Large intestine (tissue), 3 donors: ENCODE measurements at regions not wholly inside any gene's neighbourhood (a gene's known extent, or its start where the extent isn't known, plus 50 kb on each side); places are given as distances from the start of the nearest gene placed in this dataset.

Source experiments
- DNase-seq, 2 donors: peaks; one replicate each; pipeline versions ENCODE4 v3.0.0 to v3.0.0-alpha.2; 2013
- H3K27ac ChIP-seq: one replicate; pipeline ENCODE4 v1.5.1; 2013; ENCODE audit warnings: low read length
- H3K27me3 ChIP-seq: 2 replicates; pipeline ENCODE4 v1.6.1; 2013; ENCODE audit warnings: low read length; ENCODE audit not compliant: control insufficient read depth, insufficient read depth
- H3K36me3 ChIP-seq: 2 replicates; pipeline ENCODE4 v1.6.1; 2013; ENCODE audit warnings: low read length; ENCODE audit not compliant: control insufficient read depth, insufficient read depth
- H3K4me1 ChIP-seq: one replicate; pipeline ENCODE4 v1.6.1; 2013; ENCODE audit warnings: low read length; ENCODE audit not compliant: control insufficient read depth, insufficient read depth
- H3K4me3 ChIP-seq: one replicate; pipeline ENCODE4 v1.5.1; 2013; ENCODE audit warnings: low read length
- H3K9me3 ChIP-seq: one replicate; pipeline ENCODE4 v1.6.1; 2013; ENCODE audit warnings: mild to moderate bottlenecking, low read depth, low read length, moderate library complexity; ENCODE audit not compliant: control insufficient read depth
- WGBS: methylation state at CpG from one replicate; pipeline ENCODE4 v1.1.5; 2013; ENCODE audit warnings: low lambda C conversion rate; ENCODE audit not compliant: insufficient coverage; 5-methylcytosine and 5-hydroxymethylcytosine counted together

DNA sequence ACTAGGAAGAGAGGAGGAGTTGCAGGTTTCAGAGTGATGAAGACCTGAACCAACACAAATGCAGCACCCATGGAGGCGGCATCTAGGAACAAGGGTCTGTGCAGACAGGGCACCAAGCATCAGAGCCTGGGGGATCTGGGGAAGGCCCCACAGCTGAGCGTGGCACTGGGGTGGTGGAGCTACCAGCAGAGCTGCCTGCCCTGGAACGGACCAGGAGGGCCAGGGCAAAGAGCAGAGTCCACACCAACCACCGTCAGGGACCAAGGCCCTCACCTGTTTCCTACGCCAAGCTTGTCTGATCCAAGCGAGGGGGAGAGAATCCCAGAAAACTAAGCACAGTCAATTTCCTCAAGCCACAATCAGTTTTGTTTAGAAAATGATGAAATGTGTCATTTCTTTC, 79.0 kb upstream of the SYT6 start:
- no peak overlapping the region for H3K4me3 ChIP-seq
- no peaks in the 10 kb centered on the region for H3K27me3 ChIP-seq
- no peaks in the 10 kb centered on the region for H3K9me3 ChIP-seq
- no peak for DNase-seq
- no peaks in the 10 kb centered on the region for H3K36me3 ChIP-seq
- no peaks in the 10 kb centered on the region for H3K4me1 ChIP-seq
- no CpG with 5 or more reads among the region's 6 CpGs for WGBS
- no peak overlapping the region for H3K27ac ChIP-seq

DNA sequence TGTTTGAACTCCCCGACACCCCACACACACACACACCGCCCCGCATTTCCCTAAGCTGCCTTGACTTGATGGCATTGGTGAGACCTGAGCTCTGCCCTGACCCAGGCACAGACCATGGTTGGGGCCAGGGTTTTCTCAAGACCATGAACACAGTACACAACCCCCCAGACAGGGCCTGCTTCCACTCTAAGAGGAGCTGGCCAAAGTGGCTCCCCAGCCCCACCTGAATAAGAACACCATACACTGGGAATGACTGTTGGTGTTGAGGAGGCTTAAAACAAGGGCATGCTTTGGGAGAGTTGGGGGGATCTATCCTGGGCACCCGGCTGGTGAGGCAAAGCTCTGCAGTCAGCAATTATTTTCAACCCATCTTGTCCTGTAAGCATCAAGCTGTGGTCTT, 77.6 kb upstream of the SYT6 start:
- Histone ChIP-seq H3K27ac (no peak overlapping the region), H3K27me3 (no peaks in the 10 kb centered on the region), H3K9me3 (no peaks in the 10 kb centered on the region), H3K4me1 (no peaks in the 10 kb centered on the region), H3K4me3 (no peak overlapping the region), H3K36me3 (no peaks in the 10 kb centered on the region)
- WGBS: no CpG with 5 or more reads among the region's 4 CpGs
- no peak for DNase-seq

DNA sequence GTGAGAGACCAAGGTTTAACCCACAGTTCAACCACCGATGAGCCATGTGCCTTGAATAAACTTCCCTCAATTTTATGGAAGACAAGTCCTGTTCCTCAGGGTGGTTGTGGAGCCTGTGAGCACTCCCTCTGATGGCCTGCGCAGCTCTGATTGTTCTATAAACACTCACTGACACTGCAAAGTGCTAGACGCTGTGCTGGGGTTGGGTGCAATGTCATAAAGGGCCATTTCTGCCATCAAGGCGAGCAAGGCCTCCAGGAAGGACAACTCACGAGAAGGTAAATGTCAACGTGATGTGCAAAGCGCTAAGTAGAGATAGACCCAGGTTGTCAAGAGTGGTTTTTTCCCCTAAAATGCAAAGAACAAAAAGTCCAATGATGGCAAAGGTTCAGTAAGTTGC, 75.7 kb upstream of the SYT6 start:
- no peaks in the 10 kb centered on the region for H3K9me3 ChIP-seq
- no peak overlapping the region for H3K27ac ChIP-seq
- no peaks in the 10 kb centered on the region for H3K27me3 ChIP-seq
- H3K4me3 ChIP-seq: no peak overlapping the region
- no peak for DNase-seq
- no peaks in the 10 kb centered on the region for H3K36me3 ChIP-seq
- 100% methylated on average over 3 of the region's 7 CpGs for WGBS
- no peaks in the 10 kb centered on the region for H3K4me1 ChIP-seq

DNA sequence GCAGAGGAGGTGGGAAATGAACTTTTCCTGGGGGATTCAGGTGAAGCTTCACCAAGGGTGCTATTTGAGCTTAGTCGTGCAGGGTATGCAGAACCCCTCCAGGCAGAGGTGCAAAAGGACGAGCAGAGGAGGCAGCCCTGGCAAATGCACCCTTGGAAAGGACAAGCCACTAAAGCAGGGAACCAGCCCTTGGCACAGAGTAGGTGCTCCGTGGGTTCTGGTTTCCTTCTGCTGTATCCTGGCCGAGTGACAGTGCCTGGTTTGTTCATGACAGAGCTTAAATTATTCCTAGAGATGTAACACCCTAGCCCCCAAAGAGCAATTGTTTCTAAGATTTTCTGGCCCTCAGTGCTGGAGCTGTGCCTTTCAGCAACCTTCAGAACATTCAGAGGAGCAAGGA, 73.4 kb upstream of the SYT6 start:
- no peak overlapping the region for H3K27ac ChIP-seq
- H3K4me3 ChIP-seq: no peak overlapping the region
- no peaks in the 10 kb centered on the region for H3K9me3 ChIP-seq
- H3K27me3 ChIP-seq: no peaks in the 10 kb centered on the region
- no peak for DNase-seq
- no peaks in the 10 kb centered on the region for H3K36me3 ChIP-seq
- WGBS: no CpG with 5 or more reads among the region's 4 CpGs
- H3K4me1 ChIP-seq: no peaks in the 10 kb centered on the region

DNA sequence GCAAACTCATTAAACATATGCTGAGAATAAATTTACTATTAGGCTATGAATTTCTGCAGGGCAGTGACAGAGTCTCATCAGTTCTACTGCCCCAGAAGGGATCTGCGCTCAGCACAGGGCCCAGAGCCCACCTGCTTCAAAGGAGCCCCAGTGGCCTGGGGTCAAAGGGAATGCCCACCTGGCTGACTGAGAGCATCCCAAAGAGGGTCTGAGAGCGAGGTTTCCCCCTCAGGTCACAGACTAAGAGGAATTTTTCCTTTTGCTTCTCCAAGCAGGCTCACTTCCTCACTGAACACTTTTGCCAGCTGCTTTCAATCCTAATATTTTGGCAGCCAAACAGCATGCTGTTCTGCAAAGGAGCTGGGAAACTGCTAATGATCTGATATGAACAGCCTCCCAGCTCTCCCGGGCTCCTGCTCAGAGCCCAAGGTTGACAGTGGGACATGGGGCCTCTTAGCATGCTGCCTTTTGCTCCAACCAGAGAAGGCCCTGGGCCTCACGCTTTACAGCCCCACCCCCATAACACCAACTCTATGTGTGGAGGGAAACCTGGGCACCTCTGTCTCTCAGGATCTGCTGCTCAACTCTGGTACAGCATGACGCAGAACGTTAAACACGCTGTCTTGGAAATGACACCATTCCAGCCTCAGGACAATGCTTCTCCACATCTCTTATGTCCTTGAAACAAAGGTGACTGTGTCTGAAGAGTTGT, 70.7 kb upstream of the SYT6 start:
- H3K4me1 ChIP-seq: no peaks in the 10 kb centered on the region
- no peak overlapping the region for H3K4me3 ChIP-seq
- no peaks in the 10 kb centered on the region for H3K36me3 ChIP-seq
- DNase-seq: no peak
- H3K27me3 ChIP-seq: no peaks in the 10 kb centered on the region
- H3K27ac ChIP-seq: no peak overlapping the region
- H3K9me3 ChIP-seq: no peaks in the 10 kb centered on the region
- no CpG with 5 or more reads among the region's 7 CpGs for WGBS

DNA sequence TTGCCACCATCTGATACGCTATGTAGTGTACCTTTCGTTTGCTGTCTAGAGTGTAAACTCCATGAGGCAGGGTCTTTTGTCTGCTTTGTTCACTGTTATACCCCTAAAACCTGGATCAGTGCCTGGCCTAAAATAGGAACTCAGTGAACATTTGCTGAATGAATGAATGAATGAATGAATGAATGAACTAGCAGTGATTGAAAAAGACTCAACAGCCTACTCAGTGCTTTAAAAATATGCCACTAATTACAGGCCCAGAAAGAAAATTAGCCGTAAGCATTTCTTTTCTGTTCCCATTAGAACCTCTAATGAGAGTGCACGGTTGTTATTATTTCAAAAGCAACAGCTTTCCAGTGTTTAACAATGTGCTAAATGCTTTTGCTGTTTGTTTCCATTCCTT, 69.3 kb upstream of the SYT6 start:
- H3K4me3 ChIP-seq: no peak overlapping the region
- no peak for DNase-seq
- no peaks in the 10 kb centered on the region for H3K9me3 ChIP-seq
- no peaks in the 10 kb centered on the region for H3K27me3 ChIP-seq
- H3K27ac ChIP-seq: no peak overlapping the region
- WGBS: 100% methylated on average over 1 of the region's 4 CpGs
- no peaks in the 10 kb centered on the region for H3K4me1 ChIP-seq
- no peaks in the 10 kb centered on the region for H3K36me3 ChIP-seq

DNA sequence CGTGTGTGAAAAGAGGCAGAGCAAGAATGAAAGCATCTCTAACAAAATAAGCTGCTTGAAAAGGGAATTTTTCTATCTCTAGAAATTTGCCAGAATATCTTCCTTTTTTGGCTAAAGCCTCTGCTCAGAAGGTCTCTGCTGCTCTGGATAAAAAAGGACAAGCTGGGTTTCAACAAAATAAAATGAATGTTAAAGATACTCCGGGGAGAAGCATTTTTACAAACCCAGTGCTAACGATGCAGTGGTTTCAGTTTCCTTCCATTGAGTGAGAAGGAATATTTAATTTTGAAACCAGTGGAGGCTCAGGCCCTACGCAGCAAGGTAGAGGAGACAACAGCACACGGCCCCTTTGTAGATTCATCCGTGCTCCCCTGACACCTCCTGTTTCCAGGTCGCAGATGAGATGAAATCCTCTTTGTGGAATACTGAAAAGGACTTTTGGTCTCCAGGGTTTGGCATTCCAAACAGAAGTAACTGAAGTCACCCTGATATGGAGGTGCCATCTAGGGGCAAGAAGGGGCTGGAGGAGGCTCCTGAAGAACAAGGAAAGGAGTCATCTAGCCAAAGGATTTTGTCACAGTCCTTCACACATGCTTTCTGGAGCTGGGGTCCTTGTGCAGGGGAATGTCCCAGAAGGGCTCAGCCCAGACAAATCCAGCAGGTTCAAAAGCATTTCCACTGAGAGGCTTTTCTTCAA, 65.7 kb upstream of the SYT6 start:
- no peaks in the 10 kb centered on the region for H3K36me3 ChIP-seq
- no peak overlapping the region for H3K4me3 ChIP-seq
- peak; percentile 11 to 17 for DNase-seq
- peak overlapping the region; percentile 36 for H3K27ac ChIP-seq
- no peaks in the 10 kb centered on the region for H3K4me1 ChIP-seq
- no peaks in the 10 kb centered on the region for H3K9me3 ChIP-seq
- WGBS: 83% methylated on average over 1 of the region's 7 CpGs
- H3K27me3 ChIP-seq: peaks cover 2% of the 10 kb centered on the region

DNA sequence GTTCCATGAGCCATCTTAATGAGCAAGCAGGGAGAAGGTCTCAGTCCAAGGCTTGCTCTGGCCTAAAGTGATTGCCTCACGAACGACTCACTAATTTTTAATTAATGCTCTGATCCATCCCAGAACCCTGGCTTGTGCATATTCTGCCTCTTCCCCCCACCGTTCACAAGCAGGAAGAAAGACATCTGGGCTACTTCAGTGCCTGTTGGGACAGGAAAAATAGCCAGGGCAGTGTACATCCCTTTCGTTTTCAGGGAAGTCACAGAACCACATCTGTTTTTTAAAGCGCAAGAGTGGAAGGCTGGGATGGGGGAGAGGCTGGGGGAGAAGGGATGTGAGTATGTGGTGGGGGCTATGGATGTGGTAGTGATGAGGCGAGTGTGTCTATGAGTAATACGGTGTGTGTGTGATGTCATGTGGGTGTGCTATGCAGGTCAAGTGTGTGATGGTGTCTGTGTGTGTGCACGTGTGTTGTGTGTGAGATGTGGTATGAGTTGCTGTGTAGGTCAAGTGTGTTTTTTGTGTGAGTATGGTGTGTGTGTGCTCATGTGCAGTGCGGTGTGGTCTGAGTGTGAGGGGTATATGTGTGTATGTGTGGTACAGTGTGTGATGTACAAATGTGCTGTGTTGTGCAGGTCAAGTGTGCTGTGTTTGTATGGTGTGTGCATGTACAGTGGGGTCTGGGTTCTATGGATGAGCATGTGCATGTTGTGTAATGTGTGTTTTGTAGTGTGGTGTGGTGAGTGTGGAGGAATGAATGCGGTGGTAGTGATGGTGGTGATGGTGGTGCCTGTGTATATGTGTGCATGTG, 64.9 kb upstream of the SYT6 start:
- no peaks in the 10 kb centered on the region for H3K4me1 ChIP-seq
- no peaks in the 10 kb centered on the region for H3K9me3 ChIP-seq
- no peak overlapping the region for H3K4me3 ChIP-seq
- H3K27me3 ChIP-seq: peaks cover 2% of the 10 kb centered on the region
- peak overlapping the region; percentile 36 for H3K27ac ChIP-seq
- DNase-seq: no peak
- H3K36me3 ChIP-seq: no peaks in the 10 kb centered on the region
- WGBS: 100% methylated on average over 1 of the region's 10 CpGs

DNA sequence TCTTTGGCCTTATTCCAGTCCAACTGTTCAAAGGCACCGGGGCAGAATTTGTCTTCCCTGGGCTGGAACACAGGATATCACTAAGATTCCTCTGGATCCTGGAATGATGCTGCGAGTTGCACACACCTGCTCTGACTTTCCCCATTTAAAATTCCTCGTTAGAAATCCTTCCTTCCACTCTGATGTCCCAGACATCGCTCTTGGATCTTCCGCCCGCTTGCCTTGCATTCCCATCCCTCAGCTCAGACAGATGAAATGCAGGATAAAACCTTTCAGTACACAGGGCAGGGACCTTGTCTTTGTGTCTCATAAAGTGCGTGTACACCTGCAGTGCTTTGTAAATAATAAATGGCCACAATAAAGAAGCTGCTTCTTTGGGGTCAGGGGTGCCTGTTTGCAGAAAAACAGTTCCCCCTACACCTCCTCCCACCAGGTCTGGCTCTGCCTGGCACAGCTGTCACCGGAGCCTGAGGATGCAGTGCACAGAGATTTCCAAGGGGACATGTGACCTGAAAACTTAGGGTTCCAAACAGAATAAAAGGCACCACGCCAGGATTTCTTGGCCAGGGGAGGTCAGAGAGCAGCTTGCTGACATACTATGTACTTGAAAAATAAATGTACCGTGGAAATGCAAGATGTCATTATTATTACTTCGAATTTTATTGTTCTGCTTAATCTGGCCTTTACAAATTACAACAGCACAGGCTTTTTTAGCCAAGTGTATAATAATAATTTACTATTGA, 62.9 kb upstream of the SYT6 start:
- 87% methylated on average over 4 of the region's 11 CpGs for WGBS
- H3K36me3 ChIP-seq: no peaks in the 10 kb centered on the region
- no peak overlapping the region for H3K27ac ChIP-seq
- no peak for DNase-seq
- no peaks in the 10 kb centered on the region for H3K9me3 ChIP-seq
- no peaks in the 10 kb centered on the region for H3K4me1 ChIP-seq
- H3K27me3 ChIP-seq: peaks cover 2% of the 10 kb centered on the region
- H3K4me3 ChIP-seq: no peak overlapping the region

DNA sequence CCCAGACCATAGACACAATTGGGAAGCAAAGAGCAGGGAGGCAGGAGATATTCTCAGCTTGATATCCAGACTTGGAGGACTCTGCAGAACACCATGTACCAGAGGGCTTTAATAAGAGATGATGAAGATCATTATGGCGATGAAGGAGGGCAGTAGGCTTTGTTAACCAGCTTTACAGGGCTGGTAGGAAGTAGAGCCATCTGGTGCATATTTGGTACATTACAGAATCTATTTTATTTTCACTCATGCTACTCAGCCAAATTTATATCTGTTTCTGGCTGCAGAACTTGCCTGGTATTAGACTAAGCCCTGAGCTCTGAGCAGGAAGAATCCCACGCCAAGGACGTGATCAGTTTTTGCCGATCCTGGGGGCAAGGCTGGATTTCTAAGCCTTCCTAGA, 61.8 kb upstream of the SYT6 start:
- Histone ChIP-seq H3K4me3 (no peak overlapping the region), H3K9me3 (no peaks in the 10 kb centered on the region), H3K4me1 (no peaks in the 10 kb centered on the region), H3K36me3 (no peaks in the 10 kb centered on the region), H3K27me3 (peaks cover 2% of the 10 kb centered on the region), H3K27ac (no peak overlapping the region)
- no CpG with 5 or more reads among the region's 4 CpGs for WGBS
- DNase-seq: no peak
